AG09319 (cell line): ENCODE measurements at regions not wholly inside any gene's neighbourhood (a gene's known extent, or its start where the extent isn't known, plus 50 kb on each side); places are given as distances from the start of the nearest gene placed in this dataset.

Source experiments
- DNase-seq: peaks from one replicate; pipeline ENCODE4 v3.0.0-alpha.2; 2010; ENCODE audit warnings: low read depth; ENCODE audit errors: extremely low read depth
- CTCF ChIP-seq: IDR thresholded peaks from 2 replicates; pipeline ENCODE4 v1.5.1; 2011; ENCODE audit warnings: low read depth, mild to moderate bottlenecking, inconsistent platforms, low read length, moderate library complexity

GRCh38 chr1:198391393-198392020 is 149.0 kb downstream of the ATP6V1G3 start:
- DNase-seq = no peak
- no peak for TF ChIP-seq CTCF

GRCh38 chr1:198387587-198387986 is 152.9 kb downstream of the ATP6V1G3 start:
- no peak for DNase-seq
- no peak for TF ChIP-seq CTCF

GRCh38 chr1:198380275-198380674 is 160.2 kb downstream of the ATP6V1G3 start:
- DNase-seq = no peak
- TF ChIP-seq CTCF = no peak

- no peak for TF ChIP-seq CTCF
- no peak for DNase-seq
Measured at GRCh38 chr1:198377702-198378101, 162.8 kb downstream of the ATP6V1G3 start.

GRCh38 chr1:198374288-198374687 is 166.2 kb downstream of the ATP6V1G3 start:
- TF ChIP-seq CTCF = no peak
- DNase-seq = no peak

- TF ChIP-seq CTCF = no peak
Measured at GRCh38 chr1:198373376-198373775, 167.1 kb downstream of the ATP6V1G3 start.

More at GRCh38 chr1:198373376-198373775, 167.1 kb downstream of the ATP6V1G3 start:
- no peak for DNase-seq
